ENCODE measurements at regions not wholly inside any gene's neighbourhood (a gene's known extent, or its start where the extent isn't known, plus 50 kb on each side); places are given as distances from the start of the nearest gene placed in this dataset.

DNA sequence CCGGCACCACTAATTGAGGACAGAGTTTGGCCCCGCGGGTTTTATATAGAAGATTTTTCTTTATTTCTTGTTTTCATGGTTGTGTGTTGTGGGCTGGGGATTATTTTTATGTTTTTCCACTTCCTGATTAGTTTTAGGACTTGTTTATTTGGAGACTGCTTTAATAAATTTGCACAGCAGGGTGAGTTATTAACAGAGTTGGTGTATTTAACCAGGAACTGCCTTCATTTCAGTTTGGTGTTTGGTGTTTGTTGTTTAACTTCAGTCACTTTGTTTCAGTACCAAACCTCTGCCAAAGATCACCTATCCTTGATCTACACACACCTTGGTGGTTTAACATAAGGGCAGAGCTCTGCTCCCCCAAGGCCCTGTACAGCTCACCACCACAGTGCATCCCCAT, 103.5 kb upstream of the LMO4 start:
- no peak for DNase-seq (ENCODE audit: low spot score)

DNA sequence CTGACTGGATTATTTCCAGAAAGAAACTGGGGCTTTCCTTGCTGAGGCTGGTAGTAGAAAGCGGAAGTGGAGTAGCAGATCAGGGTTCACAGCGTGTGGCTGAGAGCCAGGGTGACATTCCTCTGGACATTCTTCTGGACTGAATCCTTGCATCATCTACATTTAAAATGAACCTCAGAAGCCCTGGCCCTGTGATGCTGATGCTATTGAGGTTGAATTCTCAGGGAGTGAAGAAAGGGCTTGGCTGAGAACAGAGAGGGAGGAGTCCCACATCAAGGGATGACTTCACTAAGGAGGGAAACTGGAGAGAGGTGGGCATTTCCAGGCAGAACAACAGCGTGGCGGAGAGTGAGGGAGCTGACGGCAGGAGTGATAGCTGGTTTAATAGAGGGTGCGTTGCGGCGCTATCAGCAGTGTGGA, 102.3 kb upstream of the LMO4 start:
- no peak for DNase-seq (ENCODE audit: low spot score)

DNA sequence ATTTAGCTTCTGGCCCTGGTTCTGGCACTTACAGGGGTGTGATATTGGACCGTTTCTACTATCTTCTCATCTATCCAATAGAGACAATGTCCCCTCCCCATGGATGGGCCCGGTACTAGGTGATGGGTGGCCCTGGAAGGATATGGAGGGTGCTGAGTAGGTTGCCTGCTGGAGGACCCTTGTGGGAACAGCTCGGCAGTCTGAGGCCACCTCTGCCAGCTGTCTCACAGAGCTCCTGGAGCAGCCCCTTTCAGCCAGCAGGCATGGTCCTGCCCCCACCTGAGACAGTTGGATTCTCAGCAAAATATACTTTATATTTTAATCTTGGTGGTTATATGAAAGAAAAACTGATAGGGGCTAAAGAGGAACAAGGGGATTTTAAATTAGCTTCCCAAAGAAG, 101.0 kb upstream of the LMO4 start:
- DNase-seq (ENCODE audit: low spot score) = no peak

DNA sequence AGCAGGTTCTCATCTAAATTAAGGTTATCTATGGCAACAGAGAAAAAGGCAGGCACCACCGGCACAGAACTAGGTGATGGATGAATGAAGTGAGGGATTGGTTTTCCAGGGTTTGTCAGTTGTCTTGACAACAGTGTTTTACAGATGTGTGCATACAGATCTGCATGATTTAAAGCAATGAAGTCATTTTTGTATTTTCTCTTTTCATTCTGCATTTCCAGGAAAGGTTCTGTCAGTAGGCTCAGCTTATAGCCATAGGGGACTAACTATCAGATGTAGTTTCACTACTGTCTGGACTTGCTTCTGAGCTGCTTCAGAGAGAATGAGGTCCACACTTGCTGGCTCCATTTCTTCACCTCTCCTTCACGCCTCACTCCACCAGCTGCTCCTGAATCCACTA, 98.2 kb upstream of the LMO4 start:
- DNase-seq (ENCODE audit: low spot score) = no peak

DNA sequence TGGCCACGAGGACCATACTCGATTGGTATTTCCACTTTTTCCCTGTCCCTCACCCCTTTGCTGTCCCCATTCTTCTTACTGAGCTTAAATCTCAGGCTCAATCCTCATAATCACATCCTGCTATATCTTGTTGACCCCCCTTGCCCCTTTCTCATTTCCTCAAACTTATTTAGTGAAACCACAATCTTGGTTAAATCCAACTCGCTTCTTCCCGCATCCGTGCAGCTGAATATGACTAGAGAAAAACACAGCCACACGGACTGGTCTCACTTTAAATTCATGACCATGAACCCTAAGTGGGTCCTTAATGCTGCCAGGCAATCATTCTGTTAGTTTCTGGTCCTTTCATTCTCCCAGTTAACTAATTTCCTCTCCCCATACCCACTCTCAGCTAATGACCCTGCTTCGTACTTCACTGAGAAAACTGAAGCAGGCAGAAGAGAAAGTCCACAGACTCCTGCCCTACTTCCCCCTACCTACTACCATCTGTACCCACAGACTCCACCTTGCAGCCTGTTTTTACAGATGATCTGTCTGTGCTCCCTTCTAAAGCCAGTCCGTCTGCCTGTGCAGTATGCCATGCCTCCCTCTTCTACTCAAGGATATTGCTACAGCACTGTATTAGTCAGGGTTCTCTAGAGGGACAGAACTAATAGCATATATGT, 96.8 kb upstream of the LMO4 start:
- DNase-seq (ENCODE audit: low spot score) = no peak

DNA sequence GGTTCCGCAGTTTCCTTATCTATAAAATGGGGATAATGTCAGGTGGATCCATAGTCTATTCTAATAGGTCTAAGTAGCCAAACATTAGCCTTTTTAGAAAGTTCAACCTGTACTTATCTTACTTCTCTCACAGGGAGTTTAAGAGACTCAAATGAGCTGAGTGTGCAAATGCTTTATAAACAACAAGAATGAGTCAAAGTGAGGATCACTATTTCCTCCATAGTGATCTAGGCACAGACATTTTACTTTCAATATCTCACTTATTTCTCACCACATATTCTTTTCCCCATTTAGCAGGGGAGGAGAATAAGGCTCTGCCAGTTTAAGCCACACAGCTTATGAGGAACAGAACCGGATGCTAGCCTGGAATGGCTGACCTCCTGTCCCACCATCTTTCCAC, 92.1 kb upstream of the LMO4 start:
- no peak for DNase-seq (ENCODE audit: low spot score)

DNA sequence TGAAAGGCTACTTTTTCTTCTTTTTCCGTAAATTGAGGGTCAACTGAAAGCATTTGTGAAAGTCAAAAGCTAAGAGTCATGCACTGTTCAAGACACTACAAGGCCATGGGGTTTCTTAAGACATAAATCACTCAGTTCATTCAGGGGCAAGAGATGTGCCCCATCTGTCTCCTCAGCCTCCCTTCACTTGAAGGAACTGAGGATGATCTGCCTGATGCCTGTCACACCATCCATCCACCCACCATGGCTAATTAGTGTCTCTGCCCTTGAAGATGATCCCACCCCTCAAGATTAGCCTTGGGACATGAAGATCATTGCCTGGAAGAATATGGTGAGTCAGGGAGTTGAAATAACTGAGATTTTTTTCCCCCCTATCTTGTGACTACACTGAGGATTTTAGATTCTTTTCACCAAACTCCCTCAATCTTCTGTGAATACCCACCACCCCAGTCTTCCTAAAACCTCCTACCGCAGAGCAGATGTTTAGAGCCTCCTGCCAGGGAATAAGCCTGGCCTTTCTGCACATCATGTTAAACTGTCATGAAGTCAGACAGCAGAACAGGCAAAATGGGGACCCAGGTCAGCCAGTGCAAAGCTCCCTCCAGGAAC, 88.6 kb upstream of the LMO4 start:
- no peak for DNase-seq (ENCODE audit: low spot score)

DNA sequence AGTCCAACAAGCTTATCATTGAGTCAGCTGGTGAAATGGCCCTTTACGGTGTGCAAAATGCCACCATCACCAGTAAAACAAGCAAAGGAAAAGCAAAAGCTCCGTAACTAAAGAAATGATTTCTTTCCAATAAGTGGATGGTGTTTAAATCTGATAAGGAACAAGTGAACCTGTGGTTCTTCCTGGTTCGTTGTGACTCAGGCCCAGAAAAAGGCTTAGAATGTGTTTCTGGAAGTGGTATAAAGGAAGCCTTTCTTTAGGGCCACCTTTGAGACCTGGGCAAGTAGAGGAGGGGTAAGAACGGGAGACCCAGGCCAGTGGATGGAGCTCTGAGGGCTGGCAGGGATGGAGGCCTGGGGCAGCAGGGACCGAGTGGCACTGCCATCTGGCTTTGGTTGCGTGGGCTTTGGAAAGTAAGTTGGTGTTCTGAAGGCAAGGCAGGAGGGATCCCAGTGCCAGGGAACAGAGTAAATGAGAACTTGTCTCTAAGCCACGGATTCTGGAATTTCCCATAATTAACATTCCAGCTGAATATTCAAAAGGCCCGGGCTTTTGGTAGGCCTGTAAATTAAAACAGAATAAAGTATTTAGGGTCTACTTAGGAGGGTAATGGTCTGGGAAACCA, 87.9 kb upstream of the LMO4 start:
- DNase-seq (ENCODE audit: low spot score) = peak; percentile 3

DNA sequence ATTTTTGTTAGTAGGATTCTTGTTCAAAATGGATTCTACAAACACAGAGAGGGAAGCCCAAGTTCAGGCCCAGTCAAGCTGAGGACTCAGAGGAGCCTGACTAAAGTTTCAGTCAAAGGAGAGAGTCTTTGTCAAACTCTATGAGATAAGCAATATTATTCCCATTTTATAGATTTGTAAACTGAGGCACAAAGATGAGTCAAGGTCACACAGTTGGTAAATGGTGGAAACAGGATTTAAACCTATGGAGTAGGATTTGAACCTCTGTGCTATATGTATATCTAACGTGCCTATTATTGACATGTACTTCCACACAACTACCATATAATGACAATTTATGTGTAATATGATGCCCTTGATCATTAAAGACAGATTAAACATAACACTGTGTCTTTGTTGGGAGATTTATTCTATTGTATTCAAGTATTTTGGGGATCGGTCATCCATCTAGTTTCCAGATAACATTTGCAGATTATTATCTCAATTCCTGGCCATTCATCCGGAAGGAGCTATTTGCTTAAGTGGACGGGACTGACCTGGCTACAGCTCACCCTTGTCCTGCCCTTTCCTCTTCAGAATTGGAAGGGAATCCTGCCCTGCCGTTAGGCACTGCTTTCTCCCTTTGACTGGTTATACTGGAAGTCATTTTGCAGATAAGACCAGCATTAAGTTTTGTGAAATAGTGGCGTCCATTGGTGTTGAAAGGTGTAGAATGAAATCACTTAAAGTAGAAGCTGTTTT, 86.1 kb upstream of the LMO4 start:
- DNase-seq (ENCODE audit: low spot score) = no peak

DNA sequence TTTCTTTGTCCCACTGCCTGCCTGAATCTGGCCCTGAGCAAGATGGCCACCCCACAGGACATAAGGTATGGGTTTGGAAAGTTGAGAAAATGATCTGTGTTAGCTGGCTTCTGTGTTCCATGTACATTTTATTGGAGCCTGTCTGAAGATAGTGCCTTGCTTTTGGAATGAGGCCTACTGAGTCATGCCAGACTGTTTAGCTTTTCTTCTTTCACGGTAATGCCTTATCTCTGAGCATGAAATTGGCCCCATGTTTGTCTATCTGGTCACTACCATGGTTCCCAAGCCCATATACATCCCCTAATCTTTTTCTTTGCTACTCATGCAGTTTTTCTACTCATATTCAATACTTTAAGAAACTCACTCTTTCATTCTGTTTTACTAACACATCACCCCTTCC, 85.1 kb upstream of the LMO4 start:
- DNase-seq (ENCODE audit: low spot score) = no peak

DNA sequence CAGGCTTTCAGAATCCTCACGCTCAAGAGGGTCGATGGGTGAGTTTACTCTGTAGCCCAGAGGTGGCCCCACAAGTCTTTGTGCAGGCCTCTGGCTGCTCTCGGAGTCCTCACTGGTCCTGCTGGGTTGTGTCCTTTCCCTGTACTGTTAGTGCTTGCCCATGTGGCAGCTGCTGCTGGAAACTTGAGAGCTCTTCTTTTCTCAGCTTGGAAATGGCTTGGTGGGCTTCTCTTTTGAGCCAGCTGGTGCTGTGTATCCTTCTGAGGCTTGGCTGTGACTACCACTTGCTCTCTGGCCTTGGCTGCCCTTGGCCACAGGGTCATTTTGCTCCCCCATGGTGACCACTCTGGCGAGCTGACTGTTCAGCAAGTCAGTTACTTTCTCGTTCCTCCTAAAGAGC, 82.2 kb upstream of the LMO4 start:
- no peak for DNase-seq (ENCODE audit: low spot score)

DNA sequence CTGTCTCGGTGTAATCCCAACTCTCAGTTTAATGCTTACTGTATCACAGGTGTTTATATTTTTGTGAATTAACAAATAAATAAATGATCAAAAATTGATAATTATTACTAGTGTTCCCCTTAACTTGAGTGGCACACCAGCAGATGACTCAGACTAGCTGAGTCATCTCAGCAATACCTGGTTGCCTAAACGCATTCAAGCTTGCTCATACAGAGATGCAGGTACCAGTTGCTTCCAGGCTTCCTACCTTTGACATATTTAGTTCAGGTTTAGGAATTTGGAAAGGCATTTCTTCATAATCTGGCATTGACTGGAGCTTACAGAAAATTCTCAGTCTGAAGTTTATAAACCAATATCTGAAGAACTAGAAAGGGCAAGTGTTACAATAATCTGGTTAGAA, 78.9 kb upstream of the LMO4 start:
- no peak for DNase-seq (ENCODE audit: low spot score)

DNA sequence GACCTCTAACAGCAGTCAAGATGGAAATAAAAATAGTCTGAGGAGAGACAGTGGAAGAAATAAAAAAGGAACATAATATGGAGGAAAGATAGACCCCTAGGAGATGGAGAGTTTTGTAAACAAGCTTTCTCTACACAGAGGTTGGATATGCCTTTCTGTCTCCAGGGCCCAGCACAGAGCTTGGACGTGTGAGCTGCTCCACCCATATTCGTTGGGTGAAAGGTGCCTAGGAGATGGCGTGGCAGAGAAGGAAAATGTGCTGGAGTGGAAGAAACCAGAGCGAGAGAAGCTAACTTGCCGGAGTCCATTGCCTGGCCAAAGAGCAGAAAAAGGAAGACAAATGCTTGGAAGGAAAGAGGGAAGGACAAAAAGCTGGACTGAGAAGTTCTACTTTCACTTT, 78.3 kb upstream of the LMO4 start:
- no peak for DNase-seq (ENCODE audit: low spot score)

DNA sequence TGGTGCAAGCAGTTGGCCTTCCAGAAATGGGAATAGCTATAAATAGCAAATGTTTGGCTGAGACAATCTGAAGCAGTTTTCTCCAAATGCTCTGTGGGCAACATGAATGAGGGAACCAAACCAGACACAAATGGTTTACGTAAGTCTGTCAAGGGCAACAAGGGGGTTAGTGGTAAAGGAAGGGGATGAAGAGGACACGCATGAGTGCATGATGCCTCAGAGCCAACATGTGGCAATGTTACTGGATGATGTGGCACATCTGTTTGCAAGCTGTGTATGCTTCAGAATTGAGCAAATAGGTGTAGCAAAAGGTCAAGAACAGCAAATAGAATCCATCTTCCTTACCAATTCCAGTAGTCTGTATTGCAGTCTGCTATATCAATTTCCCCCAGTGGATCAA, 76.3 kb upstream of the LMO4 start:
- DNase-seq (ENCODE audit: low spot score) = no peak

DNA sequence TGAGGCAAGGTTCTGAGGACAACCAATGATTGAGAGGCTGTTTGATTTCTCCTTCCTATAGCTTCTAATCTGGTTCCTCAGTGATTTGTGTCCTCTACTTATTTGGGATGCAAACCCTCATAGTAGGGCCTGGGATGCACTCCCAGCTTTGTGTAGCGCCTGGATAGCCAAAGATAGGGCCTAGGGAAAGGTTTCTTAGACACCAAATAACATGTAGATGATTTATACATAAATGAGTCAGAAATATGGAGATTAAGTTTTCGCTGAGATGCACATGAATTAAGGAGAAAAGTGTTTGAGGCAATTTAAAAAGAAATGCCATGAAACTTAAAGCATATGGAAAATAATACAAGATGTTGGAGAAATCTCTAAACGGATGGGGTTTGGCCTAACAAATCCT, 66.0 kb upstream of the LMO4 start:
- no peak for DNase-seq (ENCODE audit: low spot score)

DNA sequence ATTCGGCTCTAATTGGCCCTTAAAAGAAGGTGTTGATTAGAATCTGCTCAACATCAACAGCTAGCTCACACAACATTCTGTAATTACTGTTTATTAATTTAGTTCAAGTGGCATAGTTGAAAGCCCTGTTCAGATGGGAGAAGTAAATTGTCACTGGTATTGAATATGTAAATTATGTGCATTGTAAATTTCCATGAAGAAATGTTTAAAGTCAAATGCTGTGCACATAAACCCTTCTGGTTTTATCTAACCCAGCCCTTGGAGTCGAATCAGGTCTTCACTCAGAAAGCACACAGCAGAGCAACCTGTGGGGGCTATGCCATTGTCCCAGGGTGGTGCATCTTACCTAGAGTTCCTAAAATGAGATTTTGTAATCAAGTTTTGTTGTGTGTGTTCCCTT, 65.4 kb upstream of the LMO4 start:
- no peak for DNase-seq (ENCODE audit: low spot score)

DNA sequence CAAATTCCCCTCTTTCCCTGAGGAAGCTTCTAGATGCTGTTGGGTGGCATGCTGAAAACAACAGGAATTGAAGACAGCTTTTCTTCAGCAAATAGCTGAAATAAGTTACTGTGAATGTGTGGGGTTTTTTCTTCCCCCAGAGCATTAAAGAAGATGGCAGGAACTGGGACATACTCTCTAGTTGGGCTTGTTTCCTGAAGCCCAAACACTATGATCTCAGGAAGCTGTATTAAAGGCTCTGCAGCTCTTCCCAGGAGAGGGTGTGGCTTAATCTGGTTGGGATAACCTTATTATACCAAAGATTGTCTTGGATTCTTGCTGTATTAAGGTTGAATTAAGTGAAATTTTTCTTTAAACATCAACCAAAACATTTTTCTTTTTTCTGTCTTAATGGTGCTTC, 64.9 kb upstream of the LMO4 start:
- DNase-seq (ENCODE audit: low spot score) = no peak

DNA sequence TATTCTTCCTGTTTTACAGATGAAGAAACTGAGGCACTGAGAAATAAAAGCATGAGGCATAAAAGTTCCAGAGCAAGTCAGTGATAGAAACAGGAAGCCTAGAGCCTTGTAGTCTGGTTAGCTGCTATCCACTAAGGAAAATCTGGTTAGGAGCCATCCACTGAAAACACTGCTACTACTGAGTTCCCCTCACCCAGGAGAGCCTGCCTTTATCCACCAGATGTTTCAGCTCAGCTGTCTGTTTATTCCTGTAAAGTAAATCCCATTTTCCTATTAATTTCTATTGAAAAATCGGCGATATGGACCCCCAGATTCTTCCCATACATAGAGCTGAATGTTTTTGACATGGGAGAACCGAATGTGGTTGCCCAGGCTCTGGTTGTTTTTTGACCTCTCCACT, 63.7 kb upstream of the LMO4 start:
- no peak for DNase-seq (ENCODE audit: low spot score)

DNA sequence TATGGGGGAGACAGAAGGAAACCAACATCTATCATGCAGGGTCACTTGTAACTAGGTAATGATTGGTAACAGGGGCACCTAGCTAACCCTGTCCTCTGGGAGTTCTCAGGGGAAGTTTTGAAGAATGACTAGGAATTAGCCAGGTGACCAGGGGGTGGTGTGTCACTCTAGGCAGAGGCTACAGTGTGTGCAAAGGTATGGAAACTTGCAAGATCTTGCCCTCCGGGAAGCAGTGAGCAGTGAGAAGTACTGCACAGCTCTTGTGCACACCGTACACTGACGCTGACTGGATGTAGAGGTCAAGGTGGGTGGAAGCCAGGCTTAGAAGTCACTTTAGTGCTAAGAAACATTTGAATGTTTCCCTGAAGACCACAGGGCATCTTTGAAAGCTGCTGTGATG, 62.9 kb upstream of the LMO4 start:
- DNase-seq (ENCODE audit: low spot score) = no peak

DNA sequence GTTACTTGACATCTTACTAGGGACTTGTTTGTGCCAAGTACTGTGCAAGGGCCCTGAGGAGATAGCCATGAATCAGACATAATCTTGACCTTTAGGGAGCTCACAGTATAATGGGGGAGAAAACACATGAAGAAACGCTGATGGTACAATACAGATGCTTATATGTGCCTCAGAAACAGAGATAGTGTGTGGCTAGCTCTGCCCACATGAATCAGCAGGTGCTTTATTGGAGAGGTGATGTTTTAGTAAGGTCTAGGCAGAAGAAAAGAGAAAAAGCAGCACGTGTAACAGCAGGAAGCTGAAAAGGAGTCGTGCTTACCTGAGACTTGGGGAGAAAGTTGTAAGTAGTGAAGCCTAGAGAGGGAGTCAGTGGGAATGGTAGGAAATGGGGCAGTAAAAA, 60.6 kb upstream of the LMO4 start:
- no peak for DNase-seq (ENCODE audit: low spot score)

DNA sequence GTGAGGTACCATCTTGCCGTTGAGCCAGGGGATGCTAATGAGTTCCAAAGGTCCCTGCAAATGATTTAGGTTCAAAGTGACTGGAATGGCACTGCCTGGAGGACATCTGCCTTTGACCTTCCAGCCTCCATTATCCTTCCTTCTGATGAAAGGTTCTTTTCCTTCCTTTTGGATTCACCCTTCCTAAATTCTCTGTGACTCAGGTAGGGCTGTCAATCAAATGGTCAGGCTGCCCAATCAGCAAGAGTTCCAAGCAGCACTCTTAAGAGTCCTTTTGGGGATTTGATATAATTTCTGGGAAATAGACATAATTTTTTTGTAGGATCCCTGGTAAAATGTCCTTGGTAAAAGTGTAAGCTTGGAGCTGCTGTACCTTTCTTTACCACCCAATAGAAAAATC, 58.8 kb upstream of the LMO4 start:
- no peak for DNase-seq (ENCODE audit: low spot score)

DNA sequence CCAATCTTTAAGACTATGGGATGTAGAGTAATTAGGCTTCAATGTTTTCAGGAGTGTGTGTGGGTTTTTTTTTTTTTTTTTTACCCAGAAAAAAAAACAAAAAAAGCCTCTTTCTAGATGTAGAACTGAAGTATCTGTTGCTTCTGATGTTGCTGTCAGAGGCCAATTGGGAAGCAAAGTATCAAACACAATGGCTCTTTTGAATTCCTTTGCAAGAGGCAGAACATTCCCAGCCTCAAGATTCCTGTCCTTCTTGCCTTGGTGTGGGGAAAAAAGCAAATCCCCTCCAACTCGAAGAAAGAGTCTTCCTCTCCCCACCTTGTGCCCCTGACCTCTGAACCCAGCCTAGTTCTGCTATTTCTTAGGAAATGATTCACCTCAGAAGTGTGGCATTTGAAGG, 55.4 kb upstream of the LMO4 start:
- DNase-seq (ENCODE audit: low spot score) = no peak

DNA sequence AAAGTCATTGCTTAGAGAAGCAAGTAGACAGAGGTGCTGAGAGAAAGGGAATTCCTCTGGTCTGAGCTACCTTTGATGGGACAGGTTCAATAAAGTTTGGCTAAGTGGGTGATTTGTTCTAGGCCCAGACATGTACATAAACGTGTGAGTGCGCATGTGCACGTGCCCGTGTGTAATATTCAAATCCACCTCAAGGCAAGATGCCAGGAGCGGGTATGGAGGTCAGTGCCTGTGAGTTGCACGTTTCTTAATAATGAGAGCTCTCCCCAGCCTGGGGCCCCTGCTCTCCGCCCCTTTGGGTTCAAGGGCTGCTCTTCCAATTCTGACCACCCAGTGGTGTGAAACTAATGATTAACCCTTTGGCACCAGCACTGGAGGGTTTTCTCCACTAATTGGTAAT, 53.8 kb upstream of the LMO4 start:
- DNase-seq (ENCODE audit: low spot score) = no peak
